ENCODE measurements at regions not wholly inside any gene's neighbourhood (a gene's known extent, or its start where the extent isn't known, plus 50 kb on each side); places are given as distances from the start of the nearest gene placed in this dataset.

DNA sequence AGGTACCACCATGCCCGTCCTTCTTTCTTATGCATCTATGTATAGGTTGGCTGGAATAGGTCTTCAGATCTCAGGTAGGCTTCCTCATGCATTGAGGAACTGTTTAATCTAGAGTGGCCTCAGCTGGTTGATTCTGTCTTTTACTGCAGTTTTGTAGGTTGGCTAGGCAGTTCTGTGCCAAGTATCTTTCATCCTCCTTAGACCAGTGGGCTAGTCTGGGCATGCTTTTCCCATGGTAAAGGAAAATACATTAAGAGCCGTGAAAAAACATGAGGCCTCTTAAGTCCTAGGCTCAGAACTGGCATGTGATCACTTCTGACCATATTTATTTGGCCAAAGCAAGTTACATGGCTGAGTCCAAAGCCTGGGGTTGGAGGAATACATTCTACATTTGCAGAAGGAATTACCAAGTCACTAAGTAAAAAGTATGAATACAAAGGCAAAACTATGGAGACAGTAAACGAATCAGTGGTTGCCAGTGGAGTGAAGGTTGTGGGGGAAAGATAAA is 137.3 kb downstream of the WIF1 start:
- Mint-ChIP-seq H3K4me1 (no peaks in the 10 kb centered on the region), H3K4me3 (no peak overlapping the region), H3K36me3 (no peaks in the 10 kb centered on the region)

DNA sequence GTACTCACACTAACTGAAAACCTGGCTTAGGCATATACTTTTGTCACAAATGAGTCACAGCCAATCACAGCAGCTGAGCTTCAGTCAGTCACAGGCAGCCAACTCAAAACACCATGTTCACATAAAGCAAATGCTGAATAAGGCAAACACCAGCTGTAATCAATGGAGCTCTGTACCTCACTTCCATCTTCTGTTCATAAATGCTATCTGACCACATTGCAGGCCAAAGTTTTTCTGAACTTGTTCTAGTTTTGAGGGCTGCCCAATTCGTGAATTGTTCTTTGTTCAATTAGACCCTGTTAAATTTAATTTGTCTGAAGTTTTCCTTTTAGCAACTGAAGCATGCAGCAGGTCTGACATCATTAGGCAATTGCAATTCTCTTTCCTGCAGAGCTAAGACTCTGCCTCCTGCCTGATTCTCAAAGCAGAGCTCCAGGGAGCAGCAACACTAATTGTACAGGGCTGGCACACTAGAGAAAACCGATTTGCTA is 129.9 kb downstream of the WIF1 start:
- ATAC-seq (no peak), DNase-seq (no peak)
- CTCF ChIA-PET = no interaction called here
- Mint-ChIP-seq H3K4me1 (no peaks in the 10 kb centered on the region), H3K27ac (no peak overlapping the region), H3K4me3 (no peak overlapping the region), H3K9me3 (ENCODE audit: low read depth) (no peaks in the 10 kb centered on the region), H3K27me3 (peaks cover 7% of the 10 kb centered on the region), H3K36me3 (no peaks in the 10 kb centered on the region)

More for the DNA sequence above, 137.3 kb downstream of the WIF1 start:
- Mint-ChIP-seq H3K9me3 (ENCODE audit: low read depth) (no peaks in the 10 kb centered on the region), H3K27me3 (peaks cover 5% of the 10 kb centered on the region), H3K27ac (no peak overlapping the region)
- CTCF ChIA-PET = no interaction called here
- DNase-seq (no peak), ATAC-seq (no peak)

DNA sequence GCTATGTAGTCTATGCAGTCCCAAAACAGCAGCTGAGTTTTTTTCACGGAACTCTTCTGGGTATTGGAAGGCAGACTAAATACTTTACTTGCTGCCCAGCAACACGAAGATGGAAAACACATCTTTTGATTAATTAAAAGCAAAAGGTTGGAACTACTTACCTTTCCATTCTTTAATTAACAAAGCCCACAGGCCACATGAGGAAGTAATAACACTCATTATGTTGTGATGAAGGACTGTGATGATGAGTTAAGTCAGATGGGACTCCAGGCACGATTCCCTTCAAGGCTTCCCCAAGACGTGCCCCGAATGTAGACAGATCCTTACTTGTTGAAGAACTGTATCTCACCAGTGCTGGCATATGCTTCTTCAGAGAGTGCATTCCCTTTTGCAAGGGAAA is 129.0 kb downstream of the WIF1 start:
- ATAC-seq (no peak), DNase-seq (no peak)
- Mint-ChIP-seq H3K9me3 (ENCODE audit: low read depth) (no peaks in the 10 kb centered on the region), H3K4me3 (no peak overlapping the region), H3K27ac (no peak overlapping the region), H3K36me3 (no peaks in the 10 kb centered on the region), H3K4me1 (no peaks in the 10 kb centered on the region), H3K27me3 (peaks cover 5% of the 10 kb centered on the region)
- CTCF ChIA-PET = no interaction called here

DNA sequence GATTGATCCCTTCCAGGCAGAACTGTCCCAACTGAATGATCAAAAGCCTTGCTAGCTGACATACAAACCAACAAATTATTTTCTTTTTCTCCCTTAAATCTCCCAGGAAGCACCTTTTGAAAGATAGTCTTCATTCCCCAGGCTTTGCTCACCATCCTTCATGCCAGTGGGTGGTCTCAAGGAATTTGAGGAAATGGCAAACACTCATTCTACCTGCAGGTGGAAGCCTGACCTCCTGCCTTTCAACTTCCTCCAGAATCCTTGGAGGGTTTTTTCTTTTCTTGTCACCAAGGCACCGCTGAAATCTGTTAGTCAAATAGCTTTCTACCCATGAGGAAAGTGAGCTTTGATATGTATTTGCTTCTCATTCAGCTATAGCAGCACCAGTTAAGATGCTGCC is 128.5 kb downstream of the WIF1 start:
- ATAC-seq (no peak), DNase-seq (no peak)
- Mint-ChIP-seq H3K4me1 (no peaks in the 10 kb centered on the region), H3K9me3 (ENCODE audit: low read depth) (no peaks in the 10 kb centered on the region), H3K4me3 (no peak overlapping the region), H3K27ac (no peak overlapping the region), H3K36me3 (no peaks in the 10 kb centered on the region), H3K27me3 (peaks cover 5% of the 10 kb centered on the region)
- CTCF ChIA-PET = no interaction called here

DNA sequence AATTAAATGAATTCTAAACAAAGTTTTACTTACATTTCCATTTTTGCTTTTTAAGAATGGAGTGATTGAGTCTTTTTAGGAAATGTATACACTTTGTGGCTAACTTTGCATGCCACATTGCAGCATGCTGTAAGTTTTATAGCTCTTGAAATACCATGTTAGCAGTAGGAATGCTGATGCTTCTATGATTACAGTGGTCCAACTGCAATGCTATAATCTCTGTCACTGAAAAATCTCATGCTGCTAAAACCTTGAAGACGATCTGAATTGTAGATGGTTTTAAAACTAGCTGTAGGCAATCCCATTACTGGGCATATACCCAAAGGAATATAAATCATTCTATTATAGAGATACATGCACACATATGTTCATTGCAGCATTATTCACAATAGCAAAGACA is 127.6 kb downstream of the WIF1 start:
- CTCF ChIA-PET = no interaction called here
- ATAC-seq = no peak
- Mint-ChIP-seq H3K4me1 (no peaks in the 10 kb centered on the region), H3K27me3 (peaks cover 8% of the 10 kb centered on the region), H3K27ac (no peak overlapping the region), H3K36me3 (no peaks in the 10 kb centered on the region), H3K9me3 (ENCODE audit: low read depth) (no peaks in the 10 kb centered on the region), H3K4me3 (no peak overlapping the region)
- no peak for DNase-seq

DNA sequence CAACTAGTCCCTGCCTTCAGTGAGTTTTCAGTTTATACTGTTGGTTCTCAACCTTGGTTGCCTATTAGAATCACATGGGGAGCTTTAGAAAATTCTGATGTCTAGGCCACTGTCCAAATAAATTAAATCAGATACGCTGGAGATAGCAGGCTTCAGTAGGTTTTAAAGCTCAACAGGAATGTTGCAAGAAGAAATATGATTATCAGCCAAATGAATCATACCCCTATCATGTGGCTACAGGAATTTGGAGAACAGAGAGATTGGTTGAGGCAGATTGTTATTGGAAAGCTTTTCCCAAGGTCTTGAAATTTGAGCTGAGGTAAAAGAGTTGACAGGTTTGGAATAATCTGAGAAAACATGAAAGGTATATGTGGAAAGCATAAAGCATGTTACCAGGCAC is 125.3 kb downstream of the WIF1 start:
- no peak for DNase-seq
- H3K4me3 Mint-ChIP-seq = no peak overlapping the region
- CTCF ChIA-PET = no interaction called here
- H3K27me3 Mint-ChIP-seq = peaks cover 8% of the 10 kb centered on the region
- H3K27ac Mint-ChIP-seq = no peak overlapping the region
- H3K36me3 Mint-ChIP-seq = no peaks in the 10 kb centered on the region
- no peak for ATAC-seq
- H3K4me1 Mint-ChIP-seq = no peaks in the 10 kb centered on the region
- H3K9me3 Mint-ChIP-seq (ENCODE audit: low read depth) = no peaks in the 10 kb centered on the region

DNA sequence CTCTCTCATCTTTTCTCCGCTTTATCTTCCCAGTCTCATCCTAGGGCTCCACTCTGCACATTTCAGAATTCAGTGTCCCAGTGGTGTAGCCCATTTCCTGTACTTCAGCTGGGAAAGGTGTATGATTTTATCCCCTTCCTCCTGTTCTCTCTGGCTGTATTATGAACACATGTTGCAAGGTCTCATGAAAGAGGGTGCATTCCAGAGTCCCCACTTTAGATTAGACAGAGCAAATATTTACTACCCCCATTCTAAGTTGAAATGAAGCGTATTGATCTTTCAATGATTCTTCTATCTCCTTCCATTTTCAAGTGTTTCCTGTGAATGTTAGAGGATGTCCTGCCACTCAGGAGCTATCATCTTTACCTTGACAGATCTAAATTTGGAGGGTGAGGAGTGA is 123.2 kb downstream of the WIF1 start:
- Mint-ChIP-seq H3K27ac (no peak overlapping the region), H3K36me3 (no peaks in the 10 kb centered on the region), H3K4me1 (no peaks in the 10 kb centered on the region), H3K27me3 (peaks cover 13% of the 10 kb centered on the region), H3K4me3 (no peak overlapping the region), H3K9me3 (ENCODE audit: low read depth) (no peaks in the 10 kb centered on the region)
- ATAC-seq = no peak
- CTCF ChIA-PET = no interaction called here
- no peak for DNase-seq

DNA sequence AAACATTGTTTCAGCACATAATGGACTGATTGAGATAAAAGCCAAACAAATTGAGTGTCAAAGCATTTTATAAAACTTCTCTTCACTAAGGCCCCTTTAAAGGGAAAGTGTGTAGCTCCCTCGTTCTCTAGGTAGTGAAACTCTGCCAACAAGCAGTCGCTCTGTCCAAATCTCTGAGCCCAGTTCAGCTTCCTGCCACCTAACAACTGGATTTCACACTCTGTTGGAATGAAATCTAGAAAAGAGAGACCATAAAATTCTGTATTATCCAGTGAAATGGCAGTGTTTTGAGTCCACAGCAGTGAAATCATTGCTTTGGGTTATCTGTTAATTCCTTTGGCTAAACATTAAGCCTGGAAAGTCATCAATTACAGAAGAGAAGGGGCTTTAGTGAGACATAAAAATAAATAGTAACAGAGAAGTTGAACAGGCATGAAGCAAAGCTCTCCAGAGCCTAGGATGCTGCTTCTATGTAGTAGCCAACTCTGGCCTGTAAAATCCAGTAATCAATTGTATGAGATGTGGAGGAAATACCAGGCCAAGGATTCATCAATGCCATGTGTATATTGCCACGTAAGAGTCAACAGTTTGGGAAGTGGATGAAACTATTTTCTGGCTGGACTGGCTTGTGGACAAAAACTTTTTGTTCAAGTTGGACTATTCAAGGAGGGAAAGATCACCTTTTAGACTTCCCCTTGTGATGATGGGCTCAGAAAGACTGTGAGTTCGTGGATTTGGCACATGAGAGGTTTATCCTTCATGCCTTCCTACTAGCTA is 122.5 kb downstream of the WIF1 start:
- Mint-ChIP-seq H3K36me3 (no peaks in the 10 kb centered on the region), H3K9me3 (ENCODE audit: low read depth) (peaks cover 2% of the 10 kb centered on the region), H3K27me3 (peaks cover 12% of the 10 kb centered on the region), H3K4me1 (no peaks in the 10 kb centered on the region), H3K27ac (no peak overlapping the region), H3K4me3 (no peak overlapping the region)
- ATAC-seq (no peak), DNase-seq (no peak)
- CTCF ChIA-PET = no interaction called here

DNA sequence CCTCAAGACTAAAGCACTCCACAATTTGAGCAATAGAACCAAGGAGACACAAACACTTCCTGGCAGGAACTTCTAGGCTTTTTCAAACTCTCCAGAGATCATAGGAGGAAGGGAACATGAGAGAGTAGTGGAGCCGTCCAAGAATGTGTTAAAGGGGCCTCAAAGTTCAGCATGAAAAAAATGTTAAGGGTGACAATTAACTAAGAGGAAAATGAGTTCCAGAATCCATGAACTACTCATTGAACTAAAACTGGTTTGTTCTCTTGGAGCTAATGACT is 122.0 kb downstream of the WIF1 start:
- ATAC-seq (no peak), DNase-seq (no peak)
- H3K36me3 Mint-ChIP-seq = no peaks in the 10 kb centered on the region
- CTCF ChIA-PET = no interaction called here
- no peak overlapping the region for H3K27ac Mint-ChIP-seq
- H3K27me3 Mint-ChIP-seq = peaks cover 11% of the 10 kb centered on the region
- H3K4me3 Mint-ChIP-seq = no peak overlapping the region
- peaks cover 2% of the 10 kb centered on the region for H3K9me3 Mint-ChIP-seq (ENCODE audit: low read depth)
- no peaks in the 10 kb centered on the region for H3K4me1 Mint-ChIP-seq

Measured in activated CD8-positive, alpha-beta memory T cell treated with anti-CD3 and anti-CD28 coated beads, Interleukin-2, amount 10 ng/mL, durations not matched to agents 7 days and 5 days (primary cell).